Left ventricle myocardium inferior (tissue), 1 donor: ENCODE measurements at regions not wholly inside any gene's neighbourhood (a gene's known extent, or its start where the extent isn't known, plus 50 kb on each side); places are given as distances from the start of the nearest gene placed in this dataset.

Experiments used
- DNase-seq: peaks from one replicate; pipeline ENCODE4 v3.0.0-alpha.2; 2020
- H3K27ac ChIP-seq: fragments of 200-600 bp; replicated peaks from 2 replicates; pipeline ENCODE4 v1.8.0; 2021
- H3K27me3 ChIP-seq: fragments of 200-600 bp; 2 replicates; pipeline ENCODE4 v1.8.0; 2021; ENCODE audit warnings: low read depth
- H3K36me3 ChIP-seq: fragments of 200-600 bp; 2 replicates; pipeline ENCODE4 v1.8.0; 2021
- H3K4me1 ChIP-seq: fragments of 200-600 bp; 2 replicates; pipeline ENCODE4 v1.8.0; 2021
- H3K4me3 ChIP-seq: fragments of 200-600 bp; 2 replicates; pipeline ENCODE4 v1.8.0; 2021; ENCODE audit warnings: mild to moderate bottlenecking, moderate library complexity
- H3K9me3 ChIP-seq: fragments of 200-600 bp; replicated peaks from 2 replicates; pipeline ENCODE4 v1.8.0; 2021
- intact Hi-C: fragments of 100-400 bp; cut with micrococcal nuclease; formaldehyde crosslinking; loops from one replicate; pipeline ENCODE4 v1.11.0; 2022
- TF ChIP-seq, protein P1 (sequence below): fragments of 200-600 bp; IDR thresholded peaks from 2 replicates; pipeline ENCODE4 v1.8.0; 2021; ENCODE audit warnings: antibody characterized with exemption, mild to moderate bottlenecking, borderline replicate concordance
- donor health status: DM: no; HTN: yes; CAD: no; lungs with severe emphysema.

DNA sequence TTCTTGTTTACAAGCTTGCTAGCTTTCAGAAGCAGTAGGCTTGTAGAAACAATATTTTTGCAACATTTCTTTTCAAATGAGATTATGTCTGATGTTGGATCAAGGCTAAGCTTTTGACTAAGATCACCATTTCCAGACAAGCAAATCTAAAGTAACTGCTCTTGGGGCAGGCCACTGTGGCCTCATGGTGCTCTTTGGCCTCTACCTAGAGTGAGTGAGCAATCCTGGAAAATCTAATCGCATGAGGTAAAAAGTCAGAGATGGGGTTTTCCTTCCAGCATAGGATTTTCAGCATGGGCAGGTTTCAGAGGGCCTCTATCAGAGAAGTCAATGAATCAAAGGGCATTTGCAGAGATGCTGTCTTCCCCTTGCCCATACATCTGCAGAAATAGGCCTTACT lies 331.9 kb downstream of the OMA1 start:
- H3K36me3 ChIP-seq = no peaks in the 10 kb centered on the region
- TF ChIP-seq, protein P1, sequence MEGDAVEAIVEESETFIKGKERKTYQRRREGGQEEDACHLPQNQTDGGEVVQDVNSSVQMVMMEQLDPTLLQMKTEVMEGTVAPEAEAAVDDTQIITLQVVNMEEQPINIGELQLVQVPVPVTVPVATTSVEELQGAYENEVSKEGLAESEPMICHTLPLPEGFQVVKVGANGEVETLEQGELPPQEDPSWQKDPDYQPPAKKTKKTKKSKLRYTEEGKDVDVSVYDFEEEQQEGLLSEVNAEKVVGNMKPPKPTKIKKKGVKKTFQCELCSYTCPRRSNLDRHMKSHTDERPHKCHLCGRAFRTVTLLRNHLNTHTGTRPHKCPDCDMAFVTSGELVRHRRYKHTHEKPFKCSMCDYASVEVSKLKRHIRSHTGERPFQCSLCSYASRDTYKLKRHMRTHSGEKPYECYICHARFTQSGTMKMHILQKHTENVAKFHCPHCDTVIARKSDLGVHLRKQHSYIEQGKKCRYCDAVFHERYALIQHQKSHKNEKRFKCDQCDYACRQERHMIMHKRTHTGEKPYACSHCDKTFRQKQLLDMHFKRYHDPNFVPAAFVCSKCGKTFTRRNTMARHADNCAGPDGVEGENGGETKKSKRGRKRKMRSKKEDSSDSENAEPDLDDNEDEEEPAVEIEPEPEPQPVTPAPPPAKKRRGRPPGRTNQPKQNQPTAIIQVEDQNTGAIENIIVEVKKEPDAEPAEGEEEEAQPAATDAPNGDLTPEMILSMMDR = no peak
- DNase-seq = no peak
- no peak overlapping the region for H3K4me3 ChIP-seq
- no peaks in the 10 kb centered on the region for H3K4me1 ChIP-seq
- H3K27ac ChIP-seq = no peak overlapping the region
- H3K27me3 ChIP-seq = no peaks in the 10 kb centered on the region
- intact Hi-C loops = no loop called here
- H3K9me3 ChIP-seq = no peaks in the 10 kb centered on the region

DNA sequence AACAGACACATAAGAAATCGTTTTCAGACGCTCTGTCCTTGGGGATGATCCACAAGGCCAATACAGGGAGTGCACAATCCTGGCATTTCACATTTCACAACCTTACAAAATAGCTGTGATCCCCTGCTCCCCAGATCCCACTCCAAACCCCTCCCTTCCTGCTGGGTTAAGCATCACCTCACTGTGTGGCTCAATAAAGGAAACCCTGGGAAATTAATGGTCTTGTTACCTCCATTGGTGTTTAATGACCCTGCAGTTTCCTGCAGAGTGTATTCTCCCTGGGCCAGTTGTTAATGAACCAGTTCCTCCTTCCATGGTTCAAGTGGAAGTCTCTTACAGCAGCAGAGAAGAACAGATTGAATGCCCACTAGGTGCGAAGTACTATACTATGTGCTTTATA lies 334.7 kb downstream of the OMA1 start:
- H3K9me3 ChIP-seq = no peaks in the 10 kb centered on the region
- H3K27me3 ChIP-seq = no peaks in the 10 kb centered on the region
- TF ChIP-seq, protein P1 = no peak
- H3K27ac ChIP-seq = no peak overlapping the region
- intact Hi-C loops = no loop called here
- H3K36me3 ChIP-seq = no peaks in the 10 kb centered on the region
- no peak overlapping the region for H3K4me3 ChIP-seq
- no peaks in the 10 kb centered on the region for H3K4me1 ChIP-seq
- DNase-seq = no peak

DNA sequence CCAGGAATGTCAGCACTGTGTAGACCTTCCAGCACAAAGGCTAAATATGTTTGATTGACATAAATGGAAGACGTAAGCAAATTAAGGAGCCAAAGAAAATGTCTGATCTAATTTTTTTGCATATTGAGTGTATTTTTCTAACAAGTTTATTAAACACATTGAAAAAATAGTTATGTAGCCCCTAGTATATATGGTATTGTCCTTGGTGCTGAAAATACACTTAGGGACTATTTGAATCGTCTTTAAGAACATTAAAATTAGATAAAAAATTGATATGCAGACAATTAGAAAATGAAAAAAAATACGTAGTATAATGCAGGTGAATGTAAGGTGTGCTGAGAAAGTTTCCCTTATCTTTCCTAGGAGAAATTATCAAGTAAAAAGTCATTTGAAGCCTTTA lies 337.0 kb downstream of the OMA1 start:
- no peak for DNase-seq
- intact Hi-C loops = no loop called here
- TF ChIP-seq, protein P1 = no peak

GRCh38 chr1:58206749-58207148 lies 339.8 kb downstream of the OMA1 start:
- Histone ChIP-seq H3K36me3 (no peaks in the 10 kb centered on the region), H3K27ac (no peak overlapping the region), H3K9me3 (no peaks in the 10 kb centered on the region), H3K4me3 (no peak overlapping the region), H3K4me1 (no peaks in the 10 kb centered on the region), H3K27me3 (no peaks in the 10 kb centered on the region)
- no peak for DNase-seq
- intact Hi-C loops = no loop called here
- TF ChIP-seq, protein P1 = no peak

More for the DNA sequence above, 337.0 kb downstream of the OMA1 start:
- Histone ChIP-seq H3K36me3 (no peaks in the 10 kb centered on the region), H3K4me1 (no peaks in the 10 kb centered on the region), H3K27ac (no peak overlapping the region), H3K9me3 (no peaks in the 10 kb centered on the region), H3K27me3 (no peaks in the 10 kb centered on the region), H3K4me3 (no peak overlapping the region)

DNA sequence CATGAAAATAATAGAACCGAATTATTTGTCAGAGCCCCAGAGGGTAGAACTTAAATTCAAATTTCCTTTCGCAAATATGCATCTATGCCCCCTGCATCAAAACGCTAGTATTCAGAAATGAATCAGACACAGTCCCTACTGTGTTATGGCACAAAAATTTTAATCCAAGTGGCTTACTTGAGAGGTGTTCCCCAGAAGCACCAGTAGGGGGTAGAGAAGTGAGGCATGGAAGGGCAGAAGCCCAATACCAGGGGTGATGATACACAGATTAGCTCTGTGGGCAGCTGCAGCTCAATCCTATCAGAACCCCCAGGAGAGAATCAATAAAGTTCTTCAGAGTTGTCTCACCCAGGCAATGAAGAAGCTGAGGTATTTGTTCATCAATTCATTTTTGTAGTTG lies 342.2 kb downstream of the OMA1 start:
- intact Hi-C loops = no loop called here
- Histone ChIP-seq H3K4me1 (no peaks in the 10 kb centered on the region), H3K36me3 (no peaks in the 10 kb centered on the region), H3K27ac (no peak overlapping the region), H3K9me3 (no peaks in the 10 kb centered on the region), H3K4me3 (no peak overlapping the region), H3K27me3 (no peaks in the 10 kb centered on the region)
- DNase-seq = no peak
- TF ChIP-seq, protein P1 = no peak
